GM12892 (cell line): ENCODE measurements at regions not wholly inside any gene's neighbourhood (a gene's known extent, or its start where the extent isn't known, plus 50 kb on each side); places are given as distances from the start of the nearest gene placed in this dataset.

Experiments
- POLR2A ChIP-seq: IDR thresholded peaks from 2 replicates; pipeline ENCODE4 v1.6.1; 2011; ENCODE audit warnings: low read depth, low read length, control low read depth
- POLR2AphosphoS5 ChIP-seq: IDR thresholded peaks from 2 replicates; pipeline ENCODE4 v1.6.1; 2011; ENCODE audit warnings: low read depth, low read length, control low read depth
- TAF1 ChIP-seq: IDR thresholded peaks from 2 replicates; pipeline ENCODE4 v1.6.1; 2011; ENCODE audit warnings: low read depth, mild to moderate bottlenecking, control low read depth, low read length, borderline replicate concordance

- TF ChIP-seq POLR2A (no peak), POLR2AphosphoS5 (no peak), TAF1 (no peak)
Observed at GRCh38 chr9:17068671-17069070, 66.2 kb upstream of the CNTLN start.
